DOHH2 (cell line): ENCODE measurements at regions not wholly inside any gene's neighbourhood (a gene's known extent, or its start where the extent isn't known, plus 50 kb on each side); places are given as distances from the start of the nearest gene placed in this dataset.

ENCODE experiments used
- CTCF ChIP-seq: fragments of 200-600 bp; sonication (generic); IDR thresholded peaks from one replicate; pipeline ENCODE4 v1.5.1; 2014; ENCODE audit warnings: antibody characterized with exemption, mild to moderate bottlenecking, low read depth, low read length; ENCODE audit not compliant: poor library complexity, severe bottlenecking
- EZH2phosphoT487 ChIP-seq: fragments of 200-600 bp; sonication (generic); IDR thresholded peaks from 2 replicates; pipeline ENCODE4 v1.6.1; 2017; ENCODE audit warnings: borderline replicate concordance, mild to moderate bottlenecking, antibody characterized with exemption, low read length, moderate library complexity, mixed read lengths

GRCh38 chr3:4079339-4080195 is 223.6 kb upstream of the SETMAR start:
- TF ChIP-seq CTCF (no peak), EZH2phosphoT487 (no peak)
